ENCODE measurements at regions not wholly inside any gene's neighbourhood (a gene's known extent, or its start where the extent isn't known, plus 50 kb on each side); places are given as distances from the start of the nearest gene placed in this dataset.

GRCh38 chr13:72109863-72110262 is 242.9 kb upstream of the DACH1 start:
- no peak overlapping the region for H3K27ac ChIP-seq
- no peak for TF ChIP-seq CTCF (conservative IDR thresholded peaks at IDR 0.05)

- no peak overlapping the region for H3K27ac ChIP-seq
Measured at GRCh38 chr13:72104656-72105180, 237.7 kb upstream of the DACH1 start.

GRCh38 chr13:72101768-72102400 is 234.9 kb upstream of the DACH1 start:
- no peak for TF ChIP-seq CTCF (conservative IDR thresholded peaks at IDR 0.05)
- no peak overlapping the region for H3K27ac ChIP-seq

More at GRCh38 chr13:72104656-72105180, 237.7 kb upstream of the DACH1 start:
- TF ChIP-seq CTCF (conservative IDR thresholded peaks at IDR 0.05): no peak

- H3K27ac ChIP-seq: no peak overlapping the region
- TF ChIP-seq CTCF (conservative IDR thresholded peaks at IDR 0.05): no peak
Measured at GRCh38 chr13:72100339-72100738, 233.3 kb upstream of the DACH1 start.

- no peak overlapping the region for H3K27ac ChIP-seq
Measured at GRCh38 chr13:72097568-72097967, 230.6 kb upstream of the DACH1 start.

GRCh38 chr13:72093262-72093661 is 226.3 kb upstream of the DACH1 start:
- TF ChIP-seq CTCF (conservative IDR thresholded peaks at IDR 0.05): no peak
- H3K27ac ChIP-seq: no peak overlapping the region

More at GRCh38 chr13:72097568-72097967, 230.6 kb upstream of the DACH1 start:
- no peak for TF ChIP-seq CTCF (conservative IDR thresholded peaks at IDR 0.05)

- no peak overlapping the region for H3K27ac ChIP-seq
- no peak for TF ChIP-seq CTCF (conservative IDR thresholded peaks at IDR 0.05)
Measured at GRCh38 chr13:72074663-72075062, 207.7 kb upstream of the DACH1 start.
